HG03460 (cell line): ENCODE measurements at regions not wholly inside any gene's neighbourhood (a gene's known extent, or its start where the extent isn't known, plus 50 kb on each side); places are given as distances from the start of the nearest gene placed in this dataset.
"Not testable (repeated sequence)": the region's sequence is repeated elsewhere in the genome, so short reads cannot be mapped to it uniquely, and the experiment has no call there.

Experiments used
- ATAC-seq: cut with Tn5 transposase; IDR thresholded peaks from one replicate; pipeline ENCODE4 v1.9.1; 2021; ENCODE audit not compliant: unreplicated experiment

DNA sequence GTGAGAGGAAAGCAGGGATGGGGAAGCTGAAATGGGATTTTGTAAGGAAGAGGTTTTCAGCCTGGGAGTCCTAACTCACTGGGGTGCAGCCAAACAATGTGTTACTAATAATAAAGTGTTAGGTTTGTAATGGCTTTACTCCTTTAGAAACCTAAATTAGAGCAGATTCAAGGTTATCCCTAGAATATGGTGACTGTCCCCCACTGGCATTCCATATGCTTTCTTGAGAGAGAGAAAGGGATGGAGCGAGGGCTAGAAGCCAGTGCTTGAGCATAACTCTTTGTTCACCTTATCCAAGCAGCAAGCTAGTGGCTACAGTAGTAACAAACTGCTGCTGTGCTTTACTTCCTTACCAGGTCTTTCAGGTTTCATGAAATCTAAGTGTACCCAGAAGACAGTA lies 249.1 kb upstream of the PGRMC2 start:
- no peak for ATAC-seq

DNA sequence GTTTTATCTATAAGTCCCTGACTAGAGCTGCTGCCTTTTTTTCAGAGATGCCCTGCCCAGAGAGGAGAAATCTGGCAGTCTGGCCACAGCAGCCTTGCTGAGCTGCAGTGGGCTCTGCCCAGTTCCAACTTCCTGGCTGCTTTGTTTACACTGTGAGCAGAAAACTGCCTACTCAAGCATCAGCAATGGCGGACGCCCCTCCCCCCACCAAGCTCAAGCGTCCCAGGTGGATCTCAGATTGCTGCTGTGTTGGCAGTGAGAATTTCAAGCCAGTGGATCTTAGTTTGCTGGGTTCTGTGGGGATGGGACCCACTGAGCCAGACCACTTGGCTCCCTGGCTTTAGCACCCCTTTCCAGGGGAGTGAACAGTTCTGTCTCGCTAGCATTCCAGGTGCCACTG lies 247.9 kb upstream of the PGRMC2 start:
- not testable (repeated sequence) for ATAC-seq

DNA sequence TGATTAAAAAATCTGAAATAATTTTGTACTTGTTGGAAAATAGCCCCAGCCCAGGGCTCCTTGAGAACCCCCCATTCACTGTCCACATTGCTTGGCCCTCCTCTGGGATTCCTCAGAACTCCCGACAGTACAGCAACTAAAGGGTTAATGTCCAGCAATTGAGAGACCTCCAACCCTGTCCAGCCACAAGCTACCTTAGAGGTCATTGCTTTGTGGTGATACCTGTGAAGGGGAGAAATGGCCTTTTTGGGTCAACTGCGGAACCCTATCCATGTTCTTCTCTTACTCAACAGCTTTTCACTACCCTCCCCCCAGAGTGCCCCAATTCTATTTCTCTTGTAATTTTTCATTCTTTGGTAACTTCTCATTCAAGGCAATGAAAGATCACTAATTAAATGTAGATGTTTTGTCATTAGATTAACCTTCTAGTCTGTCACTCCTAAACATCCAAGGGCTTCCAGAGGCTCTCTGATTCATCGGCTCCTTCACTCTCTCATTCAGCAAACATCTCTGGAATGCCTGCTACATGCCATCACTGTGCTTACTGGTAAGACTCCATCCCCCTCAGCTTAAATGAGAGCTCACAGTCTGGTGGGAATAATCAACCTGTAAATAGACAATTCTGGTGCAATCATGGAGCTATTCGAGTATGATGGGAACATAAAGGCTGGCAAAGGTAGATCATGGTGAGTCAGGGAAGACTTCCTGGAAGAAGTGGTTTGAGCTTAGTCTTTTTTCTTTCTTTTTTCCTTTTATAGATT lies 241.4 kb upstream of the PGRMC2 start:
- ATAC-seq = no peak

DNA sequence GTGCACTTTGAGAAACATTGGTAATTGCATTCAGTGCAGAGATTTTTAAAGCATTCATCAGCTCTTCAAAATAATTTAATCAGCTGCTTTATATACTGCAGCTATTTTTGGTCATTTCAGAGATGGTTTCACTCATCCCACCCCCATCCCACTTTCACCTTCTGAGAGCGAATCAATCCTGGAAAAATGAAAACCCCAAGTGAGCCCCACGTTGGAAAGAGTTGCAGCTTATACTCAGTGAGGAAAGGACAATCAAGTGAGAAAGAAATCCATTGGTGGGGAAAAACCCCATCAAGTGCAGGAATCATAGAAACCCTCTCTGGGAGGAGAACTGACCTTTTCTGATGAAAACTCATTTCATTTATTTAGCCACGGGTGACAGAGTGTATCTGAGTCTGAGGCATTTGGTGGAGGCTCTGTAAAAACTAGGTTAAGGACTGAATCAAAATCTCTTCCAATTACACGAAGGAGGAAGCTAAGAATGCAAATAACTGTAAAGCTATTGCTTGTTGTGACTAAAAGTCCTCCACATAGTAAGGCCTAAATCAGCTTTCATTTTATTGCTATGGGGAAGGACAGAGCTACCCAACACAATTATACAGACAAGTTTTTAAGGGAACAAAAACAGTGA lies 240.4 kb upstream of the PGRMC2 start:
- no peak for ATAC-seq

DNA sequence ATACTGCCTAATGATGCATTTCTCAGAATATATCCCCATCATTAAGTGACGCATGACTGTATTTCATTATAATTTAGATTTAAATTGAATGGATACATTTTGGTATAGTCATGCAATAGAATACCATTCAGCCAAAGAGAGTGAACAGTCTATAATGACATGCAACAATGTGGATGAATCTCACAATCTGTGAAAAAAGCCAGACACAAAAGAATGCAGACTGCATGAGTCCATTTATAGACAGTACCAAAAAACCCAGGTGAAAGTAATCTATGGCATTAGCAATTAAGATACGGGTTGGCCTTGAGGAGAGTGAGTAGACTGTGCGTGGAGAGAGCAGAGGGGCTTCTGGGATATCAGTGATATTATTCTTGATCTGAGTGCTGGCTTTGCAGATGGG lies 239.7 kb upstream of the PGRMC2 start:
- ATAC-seq = no peak

DNA sequence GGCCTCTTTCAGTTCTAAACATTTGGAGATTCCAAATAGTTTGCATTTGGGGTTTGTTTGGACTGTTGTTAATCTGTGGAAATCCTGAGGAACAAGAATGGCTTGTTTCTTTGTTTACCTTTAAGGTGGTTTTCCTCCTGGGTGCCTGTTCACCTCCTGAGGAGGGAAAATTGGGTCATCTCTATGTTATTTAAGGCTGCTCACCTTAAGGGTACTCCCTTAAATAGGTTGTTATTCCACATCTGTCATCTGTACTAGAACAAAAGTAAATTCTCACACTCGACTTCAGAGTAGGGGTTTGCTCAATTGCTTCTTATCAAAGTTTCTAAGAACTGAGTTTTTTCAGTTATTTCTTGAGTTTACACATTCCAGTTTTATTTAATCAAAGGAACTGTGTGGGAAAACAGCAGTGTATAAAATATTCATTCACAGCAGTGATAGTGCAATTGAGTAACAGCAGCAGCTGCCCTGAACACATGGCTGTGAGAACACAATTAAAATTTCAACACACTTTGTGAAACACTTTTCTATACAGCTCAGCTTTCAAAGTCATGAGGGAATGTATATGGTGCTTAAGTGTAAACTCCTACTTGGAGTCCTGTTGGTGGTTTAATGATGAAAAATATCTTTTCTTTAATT lies 238.5 kb upstream of the PGRMC2 start:
- no peak for ATAC-seq

DNA sequence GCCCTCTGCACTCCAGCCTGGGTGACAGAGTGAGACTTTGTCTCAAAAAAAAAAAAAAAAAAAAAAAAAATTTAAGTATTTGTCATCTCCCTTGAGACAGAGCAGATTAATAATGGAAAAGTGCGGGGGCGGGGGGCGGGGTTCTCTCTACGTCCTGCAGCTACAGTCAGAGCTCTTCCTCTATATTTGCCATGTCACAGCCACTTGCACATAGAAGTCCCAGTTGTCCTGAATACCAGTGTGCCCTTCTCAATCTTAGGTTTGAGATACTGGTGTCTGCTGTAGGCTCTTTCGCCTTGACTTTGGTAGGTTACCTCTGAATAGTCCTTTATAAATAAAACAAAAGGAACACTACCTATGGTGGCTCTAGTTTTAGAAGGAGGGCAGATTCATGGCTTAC lies 237.8 kb upstream of the PGRMC2 start:
- ATAC-seq = no peak

DNA sequence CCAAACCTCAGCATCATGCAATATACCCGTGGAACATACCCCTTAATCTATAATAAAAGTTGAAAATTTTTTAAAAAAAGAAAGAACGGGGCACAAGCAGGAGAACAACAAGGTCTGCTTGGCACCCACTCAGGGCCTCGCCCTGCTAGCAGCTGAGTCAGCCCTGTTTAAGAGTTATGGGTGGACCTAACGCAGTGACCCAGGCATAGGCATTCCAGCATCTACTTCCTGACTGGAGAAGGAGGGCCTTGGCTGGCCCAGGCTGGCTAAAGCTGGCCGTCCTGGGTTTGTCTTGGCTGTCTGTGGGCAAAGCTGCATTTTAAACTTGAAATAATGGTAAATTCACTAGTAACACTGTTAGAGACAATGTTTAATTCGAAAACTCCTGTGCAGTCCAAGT lies 236.7 kb upstream of the PGRMC2 start:
- no peak for ATAC-seq

DNA sequence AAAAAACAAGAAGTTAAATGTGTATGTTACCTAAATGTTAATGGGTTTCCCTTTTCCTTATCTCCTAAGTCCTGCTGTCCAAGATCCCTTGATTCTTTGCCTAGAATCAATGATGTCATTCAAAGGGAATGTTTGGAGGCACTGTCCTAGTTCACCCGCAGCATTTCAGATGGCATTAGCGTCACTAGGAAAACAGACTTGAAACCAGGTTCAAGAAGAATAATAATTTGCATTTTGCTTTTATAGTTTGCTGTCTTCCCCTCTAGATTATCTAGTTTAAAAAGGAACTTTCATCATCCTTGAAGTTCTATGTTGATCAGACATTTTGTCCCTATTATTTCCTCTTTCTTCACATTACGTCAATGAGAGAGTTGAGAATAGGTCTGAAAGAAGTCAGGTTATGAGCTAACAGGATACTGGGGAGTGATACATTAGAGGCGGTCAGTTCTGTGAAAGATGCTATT lies 234.1 kb upstream of the PGRMC2 start:
- no peak for ATAC-seq

DNA sequence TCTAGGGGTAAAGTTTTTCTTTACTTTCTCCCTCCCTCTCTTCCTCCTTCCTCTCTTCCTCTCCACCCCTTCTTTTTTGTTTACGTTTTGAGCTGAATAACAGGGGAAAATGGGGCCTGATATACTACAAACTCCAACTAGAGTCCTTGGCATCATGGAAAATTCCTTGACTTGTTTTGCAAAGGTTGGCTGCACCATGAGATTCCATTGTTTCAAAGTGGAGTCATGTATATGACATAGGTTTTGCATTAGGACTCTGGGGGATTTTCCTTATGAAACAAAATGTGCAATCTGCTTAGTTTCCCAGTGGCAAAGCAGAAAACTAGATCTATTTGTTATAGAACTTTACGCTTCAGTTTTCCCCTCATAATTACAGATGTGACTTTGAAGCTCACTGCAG lies 233.5 kb upstream of the PGRMC2 start:
- no peak for ATAC-seq

DNA sequence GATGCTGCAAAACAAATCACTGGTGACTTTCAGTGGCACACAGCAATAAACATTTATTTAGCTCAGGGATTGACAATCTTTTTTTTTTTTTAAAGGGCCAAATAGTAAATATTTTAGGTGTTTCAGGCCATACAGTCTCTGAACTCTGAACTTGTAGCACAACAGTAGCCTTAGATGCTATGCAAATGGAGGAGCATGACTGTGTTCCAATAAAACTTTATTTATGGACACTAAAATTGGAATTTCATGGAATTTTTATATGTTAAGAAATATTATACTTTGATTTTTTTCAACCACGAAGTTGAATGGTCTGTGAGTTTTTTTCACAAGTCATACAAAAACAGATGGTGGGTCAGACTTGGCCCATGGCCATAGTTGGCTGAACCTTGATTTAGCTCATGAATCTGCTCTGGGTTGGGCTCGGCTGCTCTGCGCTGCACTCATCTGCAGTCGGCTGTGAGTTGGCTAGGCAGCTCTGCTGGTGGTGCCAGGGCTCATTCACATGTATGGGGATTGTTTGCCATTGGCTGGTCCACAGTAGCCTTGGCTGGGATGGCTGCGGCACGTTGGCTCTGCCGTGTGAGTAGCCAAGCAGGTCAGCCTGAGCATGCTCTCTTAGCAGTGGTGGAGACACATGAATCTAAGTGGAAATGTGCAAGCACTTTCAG lies 231.7 kb upstream of the PGRMC2 start:
- no peak for ATAC-seq

DNA sequence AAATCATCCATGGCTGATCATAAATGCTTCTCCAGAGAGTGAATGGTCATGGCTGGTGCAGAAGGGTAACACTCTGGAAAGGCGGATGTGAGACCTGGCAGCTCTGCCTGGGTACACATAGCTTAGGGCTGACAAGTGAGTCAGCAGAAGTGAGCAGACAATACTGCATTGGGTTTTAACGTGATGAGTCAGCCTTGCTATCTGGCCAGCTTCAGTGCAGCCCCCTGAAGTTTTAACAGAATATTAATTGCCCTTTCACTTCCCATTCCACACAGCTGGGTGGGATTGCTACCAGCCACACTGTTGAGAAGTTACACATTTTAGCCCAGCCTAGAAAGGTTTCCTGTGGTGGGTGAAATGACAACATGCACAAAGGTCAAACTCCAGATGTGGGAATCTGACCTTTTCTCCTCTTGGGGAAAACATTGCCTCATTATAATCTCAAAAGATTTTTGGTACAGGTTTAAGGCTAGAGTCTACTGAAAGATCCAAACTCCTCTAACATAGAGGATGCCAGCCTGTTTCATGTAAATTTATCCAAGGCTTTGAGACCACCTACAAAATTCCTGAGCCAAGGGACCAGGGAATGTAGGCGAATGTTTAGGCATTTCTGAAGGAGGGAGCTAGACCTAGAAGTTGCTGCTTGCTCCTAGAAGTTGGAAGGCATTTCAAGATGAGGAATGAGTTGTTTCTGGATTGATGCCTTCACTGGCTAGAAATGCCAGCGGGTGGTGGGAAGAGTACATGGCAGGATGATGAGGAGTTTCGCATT lies 230.3 kb upstream of the PGRMC2 start:
- peak; percentile 94 for ATAC-seq

DNA sequence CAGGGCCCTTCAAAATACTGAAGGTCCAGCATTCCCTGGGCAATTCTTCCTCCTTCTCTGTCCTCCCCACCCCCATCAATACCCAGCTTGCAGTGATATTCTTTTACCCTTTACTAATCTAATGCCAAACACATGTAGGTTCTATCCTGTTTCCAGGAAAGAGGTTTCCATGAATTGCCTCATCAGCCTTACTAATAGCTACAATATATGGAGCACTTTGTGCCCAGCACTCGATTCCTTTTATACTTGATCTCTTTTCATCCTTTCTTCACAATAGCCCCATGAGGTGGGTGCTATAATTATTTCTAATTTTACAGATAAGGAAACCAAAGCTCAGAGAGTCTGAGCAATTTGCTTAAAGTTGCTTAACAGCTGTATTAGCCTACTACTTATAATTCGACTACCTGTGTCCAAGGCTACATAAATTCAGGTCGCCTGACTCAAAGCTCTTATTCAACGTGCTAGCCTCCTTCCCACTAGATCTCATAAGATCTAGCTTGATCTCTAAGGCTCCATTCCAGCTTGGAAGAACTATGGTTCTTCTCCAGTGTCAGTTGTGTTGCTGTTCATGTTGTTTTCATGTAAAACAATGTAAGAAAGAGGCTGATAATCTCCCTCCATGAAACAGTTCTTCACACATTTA lies 229.6 kb upstream of the PGRMC2 start:
- ATAC-seq = no peak

DNA sequence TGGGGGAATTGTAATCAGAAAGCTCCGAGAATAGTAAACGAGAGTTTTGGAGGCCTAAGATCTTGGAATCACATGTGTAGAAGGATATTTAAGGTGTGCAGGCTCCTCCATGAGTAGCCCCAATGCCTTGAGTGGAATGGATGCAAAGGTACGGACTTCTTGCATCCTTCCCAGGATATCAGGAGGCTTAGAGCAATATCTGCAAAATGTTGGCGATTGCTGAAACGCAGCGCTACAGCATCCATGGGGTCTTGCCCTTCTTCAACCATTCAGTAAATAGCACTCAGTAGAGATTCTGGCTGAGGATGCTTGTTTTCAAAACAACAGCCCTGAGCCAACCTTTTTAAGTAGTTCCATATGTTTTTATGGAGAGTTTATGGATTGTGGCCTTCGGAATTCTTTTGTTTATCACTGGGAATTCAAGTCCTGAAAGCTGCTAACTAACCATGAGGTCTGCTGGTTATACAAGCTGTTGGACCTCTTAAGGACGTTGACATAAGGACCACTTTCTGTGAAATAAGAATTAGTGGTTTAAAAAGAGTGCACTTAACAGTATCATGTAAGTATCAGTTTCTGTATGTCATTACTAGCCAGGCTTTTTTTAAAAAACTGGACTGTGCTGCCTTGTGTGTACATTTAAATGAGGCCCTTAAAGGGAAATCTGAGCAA lies 228.8 kb upstream of the PGRMC2 start:
- ATAC-seq = peak; percentile 58

DNA sequence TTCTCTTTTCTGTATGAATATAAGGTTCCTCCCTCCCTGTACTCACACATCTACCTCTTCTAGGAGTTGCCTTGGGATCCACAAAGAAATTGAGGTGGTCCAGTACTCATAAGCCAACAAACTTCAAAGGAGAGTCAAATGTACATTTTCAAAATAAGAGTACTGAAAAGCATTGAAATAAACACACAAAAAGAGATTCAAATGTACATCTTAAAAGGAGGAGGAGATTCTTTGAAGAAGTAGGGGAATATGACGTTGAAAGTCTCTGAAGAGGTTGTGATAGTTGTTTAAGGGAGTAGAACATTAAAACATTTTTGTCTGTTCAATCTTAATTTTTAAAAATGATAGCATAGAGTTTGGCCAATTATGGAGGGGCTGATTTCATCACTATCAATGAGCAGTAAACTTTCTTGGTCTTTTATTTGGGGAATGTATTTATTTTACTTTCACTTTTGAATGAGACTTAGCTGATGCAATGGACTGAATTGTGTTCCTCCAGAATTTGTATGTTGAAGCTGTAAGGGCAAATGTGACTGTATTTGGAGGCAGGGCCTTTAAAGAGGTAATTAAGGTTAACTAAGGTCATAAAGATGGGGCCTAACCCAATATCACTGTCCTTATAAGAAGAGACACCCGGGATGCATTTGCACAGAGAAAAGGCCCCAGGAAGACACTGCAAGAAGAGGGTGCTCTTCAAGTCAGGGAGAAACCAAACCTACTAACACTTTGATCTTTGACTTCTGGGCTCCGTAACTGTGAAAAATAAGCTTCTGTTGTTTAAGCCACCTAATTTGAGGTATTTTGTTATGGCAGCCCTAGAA lies 226.3 kb upstream of the PGRMC2 start:
- ATAC-seq = no peak

DNA sequence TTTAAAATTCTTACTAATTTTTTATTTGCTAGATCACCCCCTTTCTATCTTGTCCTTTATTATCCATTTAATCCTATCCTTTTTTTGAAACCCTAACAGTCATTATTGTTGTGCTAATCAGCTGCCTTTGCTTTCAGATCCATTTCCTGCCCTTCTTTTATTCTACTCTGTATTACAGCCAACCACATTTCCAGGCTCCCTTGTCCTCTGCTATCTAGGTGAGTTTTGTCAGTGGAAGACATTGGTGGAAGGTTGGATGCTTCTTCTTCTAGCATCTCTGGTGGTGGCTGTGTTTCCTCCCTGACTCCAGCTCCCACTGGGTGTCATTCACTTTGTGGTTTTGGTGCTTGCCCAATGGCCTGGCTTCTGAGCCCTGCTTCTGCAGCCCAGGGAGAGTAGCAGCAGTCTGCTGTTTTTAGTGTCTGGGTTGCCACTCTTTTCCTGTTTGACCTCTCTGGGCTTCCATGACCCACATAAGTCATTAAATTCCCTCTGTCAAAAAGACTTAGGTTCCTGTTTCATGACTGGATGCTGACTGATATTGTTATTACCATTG lies 225.2 kb upstream of the PGRMC2 start:
- ATAC-seq = no peak

DNA sequence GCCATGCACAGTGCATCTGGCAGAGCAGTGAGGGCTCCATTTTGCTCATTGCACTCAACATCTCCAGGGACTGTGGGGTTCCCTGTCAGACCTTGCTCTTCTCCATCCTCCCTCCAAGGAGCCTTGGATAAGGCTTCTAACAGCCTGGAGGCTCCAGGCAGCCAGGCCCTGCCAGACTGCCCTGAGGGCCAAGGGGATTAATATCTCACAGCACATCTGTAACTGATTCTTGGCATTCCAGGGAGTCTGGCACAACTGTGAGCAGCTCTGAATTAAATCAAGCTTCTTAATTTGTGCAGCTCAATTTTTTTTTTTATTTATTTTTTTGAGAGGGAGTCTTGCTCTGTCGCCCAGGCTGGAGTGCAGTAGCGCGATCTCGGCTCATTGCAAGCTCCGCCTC lies 224.5 kb upstream of the PGRMC2 start:
- ATAC-seq = no peak

DNA sequence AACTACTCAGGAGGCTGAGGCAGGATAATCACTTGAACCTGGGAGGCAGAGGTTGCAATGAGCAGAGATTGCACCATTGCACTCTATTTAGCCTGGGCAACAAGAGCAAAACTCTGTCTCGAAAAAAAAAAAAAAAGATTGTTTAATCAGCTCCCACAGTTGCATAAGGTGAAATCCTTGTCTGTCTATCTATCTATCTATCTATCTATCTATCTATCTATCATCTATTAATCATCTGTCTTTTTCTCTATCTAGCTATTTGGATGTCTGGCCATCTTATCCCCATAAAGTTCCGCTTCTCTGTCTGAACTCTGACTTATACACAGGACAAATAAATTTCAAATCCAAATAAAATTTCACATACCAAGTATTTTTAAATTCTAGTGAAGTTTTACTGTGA lies 223.2 kb upstream of the PGRMC2 start:
- ATAC-seq = no peak
